SK-N-SH (cell line): ENCODE measurements at regions not wholly inside any gene's neighbourhood (a gene's known extent, or its start where the extent isn't known, plus 50 kb on each side); places are given as distances from the start of the nearest gene placed in this dataset.
A peak's percentile ranks its signal among the peaks of the same experiment; 100 is the strongest.

Source experiments
- CTCF ChIA-PET: fragments of 300-600, 350-600 bp; formaldehyde crosslinking; extraction: SDS; loops from one replicate; lab custom pipeline; 2021; lab: Yijun Ruan, JAX
- POLR2A ChIA-PET: fragments of 350-600 bp; sonication (Branson Sonifier 250); formaldehyde crosslinking; extraction: SDS; loops from one replicate; lab custom pipeline; 2020; ENCODE audit warnings: antibody characterized with exemption, inconsistent platforms; lab: Yijun Ruan, JAX
- DNase-seq: peaks from one replicate; pipeline ENCODE4 v3.0.0; 2012
- H2AFZ ChIP-seq: fragments of 200-600 bp; sonication (generic); 2 replicates; pipeline ENCODE4 v1.8.1; 2016; ENCODE audit warnings: antibody characterized with exemption, mild to moderate bottlenecking, low read depth
- H3F3A ChIP-seq: fragments of 200-600 bp; sonication (generic); replicated peaks from 2 replicates; pipeline ENCODE3; 2016; ENCODE audit warnings: antibody characterized with exemption, mild to moderate bottlenecking; ENCODE audit not compliant: insufficient read depth
- H3K27ac ChIP-seq, 2 experiments: fragments of 200-500 bp in 1 of 2; fragments of 200-600 bp in 1 of 2; sonication (Bioruptor generic) in 1 of 2; sonication (generic), shearing (Covaris generic) in 1 of 2; 2 replicates each; pipeline versions ENCODE4 v1.5.1 to v1.6.1; 2014 to 2016; ENCODE audit warnings: low read depth in 2 of 2, inconsistent platforms in 1 of 2, low read length in 1 of 2, mild to moderate bottlenecking in 1 of 2, mixed read lengths in 1 of 2
- H3K27me3 ChIP-seq: fragments of 200-600 bp; sonication (generic), shearing (Covaris generic); 2 replicates; pipeline ENCODE4 v1.6.1; 2016; ENCODE audit warnings: mixed run types; ENCODE audit not compliant: insufficient read depth
- H3K36me3 ChIP-seq, 2 experiments: fragments of 200-500 bp in 1 of 2; fragments of 200-600 bp in 1 of 2; sonication (Bioruptor generic) in 1 of 2; sonication (generic) in 1 of 2; replicated peaks in 1 of 2; 2 replicates each; pipeline versions ENCODE3 to v1.5.1; 2014 to 2016; ENCODE audit warnings: low read length in 1 of 2, mild to moderate bottlenecking in 1 of 2; ENCODE audit not compliant: insufficient read depth in 2 of 2, control insufficient read depth in 1 of 2
- H3K4me1 ChIP-seq, 2 experiments: fragments of 200-500 bp in 1 of 2; fragments of 200-600 bp in 1 of 2; sonication (Bioruptor generic) in 1 of 2; sonication (generic), shearing (Covaris generic) in 1 of 2; 2 replicates each; pipeline versions ENCODE4 v1.5.1 to v1.6.1; 2014 to 2016; ENCODE audit warnings: low read depth in 1 of 2, low read length in 1 of 2, mixed run types in 1 of 2; ENCODE audit not compliant: insufficient read depth in 2 of 2, control insufficient read depth in 1 of 2
- H3K4me2 ChIP-seq: fragments of 200-600 bp; sonication (generic), shearing (Covaris generic); 2 replicates; pipeline ENCODE4 v1.6.1; 2017; ENCODE audit warnings: mixed run types
- H3K4me3 ChIP-seq, 2 experiments: fragments of 200-500 bp in 1 of 2; fragments of 200-600 bp in 1 of 2; sonication (Bioruptor generic) in 1 of 2; sonication (generic), shearing (Covaris generic) in 1 of 2; 2 replicates each; pipeline versions ENCODE4 v1.5.1 to v1.8.1; 2014 to 2016; ENCODE audit warnings: low read depth in 2 of 2, inconsistent platforms in 1 of 2, low read length in 1 of 2, mild to moderate bottlenecking in 1 of 2, mixed read lengths in 1 of 2, moderate library complexity in 1 of 2
- H3K79me2 ChIP-seq: fragments of 200-600 bp; sonication (generic); 2 replicates; pipeline ENCODE4 v1.8.1; 2017; ENCODE audit warnings: mild to moderate bottlenecking; ENCODE audit not compliant: insufficient read depth
- H3K9ac ChIP-seq: fragments of 200-600 bp; sonication (generic); 2 replicates; pipeline ENCODE4 v1.6.1; 2017; ENCODE audit warnings: mixed run types
- H3K9me2 ChIP-seq: fragments of 200-600 bp; sonication (generic); 2 replicates; pipeline ENCODE4 v1.6.1; 2017; ENCODE audit warnings: mixed run types
- H3K9me3 ChIP-seq: fragments of 200-600 bp; sonication (generic); 2 replicates; pipeline ENCODE4 v1.6.1; 2017; ENCODE audit warnings: mixed run types, mild to moderate bottlenecking, moderate library complexity
- H4K20me1 ChIP-seq: fragments of 200-600 bp; sonication (generic); 2 replicates; pipeline ENCODE4 v1.6.1; 2017; ENCODE audit warnings: mild to moderate bottlenecking, mixed run types; ENCODE audit not compliant: insufficient read depth
- EP300 ChIP-seq, 2 experiments: IDR thresholded peaks; 2 replicates each; pipeline versions ENCODE4 v1.4.0 to v1.6.1; 2012; ENCODE audit warnings: borderline replicate concordance in 1 of 2, low read depth in 1 of 2, low read length in 1 of 2
- GATA2 ChIP-seq: sonication (generic); formaldehyde crosslinking; IDR thresholded peaks from 2 replicates; pipeline ENCODE4 v1.5.0; 2020; ENCODE audit warnings: mild to moderate bottlenecking, missing genetic modification reagents
- NFIC ChIP-seq: IDR thresholded peaks from 2 replicates; pipeline ENCODE4 v1.4.0; 2012; ENCODE audit warnings: borderline replicate concordance
- POLR2AphosphoS5 ChIP-seq: IDR thresholded peaks from 2 replicates; pipeline ENCODE4 v1.6.1; 2012; ENCODE audit warnings: low read depth, low read length
- RAD21 ChIP-seq: IDR thresholded peaks from 2 replicates; pipeline ENCODE4 v1.6.1; 2012; ENCODE audit warnings: mild to moderate bottlenecking, low read length
- SMC3 ChIP-seq: IDR thresholded peaks from 2 replicates; pipeline ENCODE4 v1.6.1; 2012; ENCODE audit warnings: low read depth, low read length, improper control_type of control experiment
- TCF12 ChIP-seq: IDR thresholded peaks from 2 replicates; pipeline ENCODE4 v1.4.0; 2012
- USF2 ChIP-seq: fragments of 150-350 bp; IDR thresholded peaks from 2 replicates; pipeline ENCODE4 v1.6.1; 2017; ENCODE audit warnings: antibody characterized with exemption, low read length, low read depth, borderline replicate concordance
- WGBS: methylation state at CpG from one replicate; pipeline ENCODE4 v1.1.6; 2017; ENCODE audit warnings: low lambda C conversion rate; 5-methylcytosine and 5-hydroxymethylcytosine counted together
- TF ChIP-seq, protein P1 (sequence below): fragments of 200-600 bp; sonication (generic); IDR thresholded peaks from 2 replicates; pipeline ENCODE4 v1.6.1; 2017; ENCODE audit warnings: antibody characterized with exemption, mild to moderate bottlenecking, moderate library complexity
- TF ChIP-seq, protein P2 (sequence below): IDR thresholded peaks from 2 replicates; pipeline ENCODE4 v1.6.1; 2012; ENCODE audit warnings: mild to moderate bottlenecking, low read depth, low read length, moderate library complexity

DNA sequence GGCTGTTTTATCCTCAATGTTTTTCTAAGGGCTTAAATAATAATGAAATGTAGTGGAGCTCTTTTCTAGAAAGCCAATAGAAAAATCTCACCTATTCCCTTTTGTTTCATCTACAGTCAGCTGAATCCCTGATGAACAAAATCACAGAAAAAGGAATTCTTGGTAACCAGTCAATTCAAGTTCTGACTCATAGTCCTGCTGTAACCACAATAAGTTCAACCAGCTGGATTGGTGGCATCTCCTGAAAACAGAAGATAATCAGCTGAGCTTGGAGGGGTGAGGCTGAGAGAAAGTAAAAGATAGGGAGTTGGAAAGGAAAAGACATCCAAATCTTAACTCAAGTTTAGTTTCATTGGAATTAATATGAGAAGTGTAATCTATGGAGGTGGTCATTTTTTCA, 772.1 kb downstream of the CCSER2 start:
- Histone ChIP-seq H2AFZ (no peak overlapping the region), H3K79me2 (no peaks in the 10 kb centered on the region), H3F3A (no peaks in the 10 kb centered on the region), H3K9ac (no peak overlapping the region), H3K4me2 (no peak overlapping the region), H3K4me1 (no peaks in the 10 kb centered on the region), H3K27me3 (no peaks in the 10 kb centered on the region), H3K9me3 (no peaks in the 10 kb centered on the region; the same call in 1 of the 2 replicates), H3K36me3 (no peaks in the 10 kb centered on the region), H3K9me2 (no peaks in the 10 kb centered on the region), H3K27ac (no peak overlapping the region), H4K20me1 (no peaks in the 10 kb centered on the region), H3K4me3 (no peak overlapping the region)
- TF ChIP-seq, protein P1, sequence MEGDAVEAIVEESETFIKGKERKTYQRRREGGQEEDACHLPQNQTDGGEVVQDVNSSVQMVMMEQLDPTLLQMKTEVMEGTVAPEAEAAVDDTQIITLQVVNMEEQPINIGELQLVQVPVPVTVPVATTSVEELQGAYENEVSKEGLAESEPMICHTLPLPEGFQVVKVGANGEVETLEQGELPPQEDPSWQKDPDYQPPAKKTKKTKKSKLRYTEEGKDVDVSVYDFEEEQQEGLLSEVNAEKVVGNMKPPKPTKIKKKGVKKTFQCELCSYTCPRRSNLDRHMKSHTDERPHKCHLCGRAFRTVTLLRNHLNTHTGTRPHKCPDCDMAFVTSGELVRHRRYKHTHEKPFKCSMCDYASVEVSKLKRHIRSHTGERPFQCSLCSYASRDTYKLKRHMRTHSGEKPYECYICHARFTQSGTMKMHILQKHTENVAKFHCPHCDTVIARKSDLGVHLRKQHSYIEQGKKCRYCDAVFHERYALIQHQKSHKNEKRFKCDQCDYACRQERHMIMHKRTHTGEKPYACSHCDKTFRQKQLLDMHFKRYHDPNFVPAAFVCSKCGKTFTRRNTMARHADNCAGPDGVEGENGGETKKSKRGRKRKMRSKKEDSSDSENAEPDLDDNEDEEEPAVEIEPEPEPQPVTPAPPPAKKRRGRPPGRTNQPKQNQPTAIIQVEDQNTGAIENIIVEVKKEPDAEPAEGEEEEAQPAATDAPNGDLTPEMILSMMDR = no peak
- TF ChIP-seq EP300 (IDR thresholded peaks at IDR 0.05; ENCODE audit: borderline replicate concordance in 1 of 2, low read depth in 1 of 2, low read length in 1 of 2) = no peak
- no peak for TF ChIP-seq POLR2AphosphoS5
- TF ChIP-seq, protein P2, sequence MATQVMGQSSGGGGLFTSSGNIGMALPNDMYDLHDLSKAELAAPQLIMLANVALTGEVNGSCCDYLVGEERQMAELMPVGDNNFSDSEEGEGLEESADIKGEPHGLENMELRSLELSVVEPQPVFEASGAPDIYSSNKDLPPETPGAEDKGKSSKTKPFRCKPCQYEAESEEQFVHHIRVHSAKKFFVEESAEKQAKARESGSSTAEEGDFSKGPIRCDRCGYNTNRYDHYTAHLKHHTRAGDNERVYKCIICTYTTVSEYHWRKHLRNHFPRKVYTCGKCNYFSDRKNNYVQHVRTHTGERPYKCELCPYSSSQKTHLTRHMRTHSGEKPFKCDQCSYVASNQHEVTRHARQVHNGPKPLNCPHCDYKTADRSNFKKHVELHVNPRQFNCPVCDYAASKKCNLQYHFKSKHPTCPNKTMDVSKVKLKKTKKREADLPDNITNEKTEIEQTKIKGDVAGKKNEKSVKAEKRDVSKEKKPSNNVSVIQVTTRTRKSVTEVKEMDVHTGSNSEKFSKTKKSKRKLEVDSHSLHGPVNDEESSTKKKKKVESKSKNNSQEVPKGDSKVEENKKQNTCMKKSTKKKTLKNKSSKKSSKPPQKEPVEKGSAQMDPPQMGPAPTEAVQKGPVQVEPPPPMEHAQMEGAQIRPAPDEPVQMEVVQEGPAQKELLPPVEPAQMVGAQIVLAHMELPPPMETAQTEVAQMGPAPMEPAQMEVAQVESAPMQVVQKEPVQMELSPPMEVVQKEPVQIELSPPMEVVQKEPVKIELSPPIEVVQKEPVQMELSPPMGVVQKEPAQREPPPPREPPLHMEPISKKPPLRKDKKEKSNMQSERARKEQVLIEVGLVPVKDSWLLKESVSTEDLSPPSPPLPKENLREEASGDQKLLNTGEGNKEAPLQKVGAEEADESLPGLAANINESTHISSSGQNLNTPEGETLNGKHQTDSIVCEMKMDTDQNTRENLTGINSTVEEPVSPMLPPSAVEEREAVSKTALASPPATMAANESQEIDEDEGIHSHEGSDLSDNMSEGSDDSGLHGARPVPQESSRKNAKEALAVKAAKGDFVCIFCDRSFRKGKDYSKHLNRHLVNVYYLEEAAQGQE = no peak
- TF ChIP-seq NFIC = no peak
- TF ChIP-seq SMC3 = no peak
- TF ChIP-seq USF2 = no peak
- TF ChIP-seq TCF12 = no peak
- POLR2A ChIA-PET = no interaction called here
- no peak for DNase-seq
- CTCF ChIA-PET = no interaction called here

GRCh38 chr10:85105614-85106255, 777.3 kb downstream of the CCSER2 start:
- Histone ChIP-seq H3K4me1 (no peaks in the 10 kb centered on the region), H3K4me2 (no peak overlapping the region), H3K9me2 (no peaks in the 10 kb centered on the region), H3K79me2 (no peaks in the 10 kb centered on the region), H3K4me3 (no peak overlapping the region), H3K36me3 (no peaks in the 10 kb centered on the region), H3K9ac (no peak overlapping the region), H3K27ac (no peak overlapping the region), H2AFZ (no peak overlapping the region), H3K9me3 (no peaks in the 10 kb centered on the region), H4K20me1 (no peaks in the 10 kb centered on the region), H3K27me3 (no peaks in the 10 kb centered on the region), H3F3A (no peaks in the 10 kb centered on the region)
- no peak for TF ChIP-seq GATA2 (CRISPR knock-in tag)
- peak; percentile 20; the same call in 1 of the 2 replicates for TF ChIP-seq RAD21
- peak; percentile 23 for DNase-seq
- ChIA-PET POLR2A (no interaction called here), CTCF (interaction anchor here (0.8 kb wide), 1 partner anchor 156 kb away, joined by 3 read pairs; no protein-coding TSS in a partner anchor)
- WGBS = 19% methylated on average over 4 of the region's 4 CpGs
